ENCODE measurements at regions not wholly inside any gene's neighbourhood (a gene's known extent, or its start where the extent isn't known, plus 50 kb on each side); places are given as distances from the start of the nearest gene placed in this dataset.

- Histone ChIP-seq H3K18ac (ENCODE audit: low read depth in 1 of 2, low read length in 2 of 2) (no peak overlapping the region), H4K8ac (ENCODE audit: low read length) (no peak overlapping the region), H3K4me1 (ENCODE audit: control insufficient read depth, insufficient read depth, low read depth, low read length) (no peaks in the 10 kb centered on the region), H2AK5ac (ENCODE audit: low read length, severe bottlenecking) (no peak overlapping the region), H3K27ac (ENCODE audit: low read length, poor library complexity, severe bottlenecking) (no peak overlapping the region), H3K14ac (ENCODE audit: low read length in 2 of 2) (no peak overlapping the region), H2BK12ac (ENCODE audit: low read length in 2 of 2) (no peak overlapping the region), H3K27me3 (ENCODE audit: control insufficient read depth in 1 of 2, insufficient read depth in 1 of 2, low read length in 2 of 2) (no peaks in the 10 kb centered on the region), H2AFZ (ENCODE audit: low read depth, low read length) (no peak overlapping the region), H3K4me3 (ENCODE audit: insufficient read depth in 1 of 2, low read depth in 1 of 2, low read length in 2 of 2) (no peak overlapping the region), H3K4ac (ENCODE audit: low read depth in 1 of 2, low read length in 2 of 2) (no peak overlapping the region), H3K36me3 (ENCODE audit: control insufficient read depth in 1 of 2, insufficient read depth in 2 of 2, low read depth in 1 of 2, low read length in 2 of 2) (no peaks in the 10 kb centered on the region), H3K79me1 (replicated peaks; ENCODE audit: low read length, poor library complexity, severe bottlenecking) (no peaks in the 10 kb centered on the region), H3K9ac (ENCODE audit: low read length) (no peak overlapping the region), H4K91ac (ENCODE audit: low read length) (no peak overlapping the region), H3K4me2 (ENCODE audit: low read length, poor library complexity, severe bottlenecking) (no peak overlapping the region), H3K23ac (ENCODE audit: low read length in 2 of 2) (no peak overlapping the region), H3K9me3 (ENCODE audit: control insufficient read depth, low read length) (no peaks in the 10 kb centered on the region), H2BK120ac (ENCODE audit: low read depth, low read length) (no peak overlapping the region), H2BK5ac (ENCODE audit: low read depth, low read length, poor library complexity, severe bottlenecking) (no peak overlapping the region), H2BK15ac (ENCODE audit: low read depth, poor library complexity, severe bottlenecking) (no peak overlapping the region)
- WGBS, result 92% methylated on average over 12 of the region's 12 CpGs
- DNase-seq, result no peak
These were observed 102.8 kb downstream of the ERMARD start for GRCh38 chr6:169854083-169854725.

DNA sequence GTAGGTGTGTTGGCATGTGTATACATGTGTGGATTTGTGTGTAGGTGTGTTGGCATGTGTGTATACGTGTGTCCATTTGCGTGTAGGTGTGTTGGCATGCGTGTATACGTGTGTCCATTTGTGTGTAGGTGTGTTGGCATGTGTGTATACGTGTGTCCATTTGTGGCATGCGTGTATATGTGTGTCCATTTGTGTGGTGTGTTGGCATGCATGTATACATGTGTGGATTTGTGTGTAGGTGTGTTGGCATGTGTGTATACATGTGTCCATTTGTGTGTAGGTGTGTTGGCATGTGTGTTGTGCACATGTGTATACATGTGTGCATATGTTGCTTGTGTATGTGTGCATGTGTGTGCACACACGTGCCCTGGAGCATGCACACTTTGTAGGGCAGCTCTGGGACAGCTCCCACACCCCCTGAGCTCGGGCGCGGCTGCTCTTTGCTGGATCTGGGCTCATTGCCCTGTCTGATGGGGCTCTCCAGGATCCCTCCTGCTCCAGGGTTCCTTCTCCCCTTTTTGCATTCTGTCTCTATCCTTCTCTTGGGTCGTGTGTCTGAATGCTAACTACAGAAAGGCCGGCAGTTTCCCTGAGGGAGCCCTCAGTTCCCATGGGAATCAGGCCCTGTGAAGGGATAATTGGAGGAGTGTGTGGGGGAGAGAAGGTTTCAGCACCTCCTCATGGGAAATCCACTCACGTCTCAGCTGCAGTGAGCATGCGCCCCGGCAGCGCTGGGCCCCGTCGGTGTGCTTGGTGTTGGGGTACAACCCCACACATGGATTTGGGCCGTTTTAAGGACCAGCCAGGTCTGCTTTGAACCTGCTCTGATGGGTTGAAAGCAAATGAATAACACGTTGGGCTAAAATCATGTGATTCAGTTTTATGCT, 102.0 kb downstream of the ERMARD start:
- no peak overlapping the region for H4K8ac ChIP-seq (ENCODE audit: low read length)
- 85% methylated on average over 20 of the region's 20 CpGs for WGBS
- no peaks in the 10 kb centered on the region for H3K27me3 ChIP-seq (ENCODE audit: control insufficient read depth in 1 of 2, insufficient read depth in 1 of 2, low read length in 2 of 2)
- H2BK15ac ChIP-seq (ENCODE audit: low read depth, poor library complexity, severe bottlenecking), result no peak overlapping the region
- H3K4ac ChIP-seq (ENCODE audit: low read depth in 1 of 2, low read length in 2 of 2), result no peak overlapping the region
- H3K14ac ChIP-seq (ENCODE audit: low read length in 2 of 2), result no peak overlapping the region
- no peak overlapping the region for H2BK120ac ChIP-seq (ENCODE audit: low read depth, low read length)
- no peak overlapping the region for H2AFZ ChIP-seq (ENCODE audit: low read depth, low read length)
- no peaks in the 10 kb centered on the region for H3K9me3 ChIP-seq (ENCODE audit: control insufficient read depth, low read length)
- peak overlapping the region; percentile 12 for H4K91ac ChIP-seq (ENCODE audit: low read length)
- H3K4me2 ChIP-seq (ENCODE audit: low read length, poor library complexity, severe bottlenecking), result no peak overlapping the region
- no peak overlapping the region for H3K4me3 ChIP-seq (ENCODE audit: insufficient read depth in 1 of 2, low read depth in 1 of 2, low read length in 2 of 2)
- no peak overlapping the region for H3K9ac ChIP-seq (ENCODE audit: low read length)
- H3K23ac ChIP-seq (ENCODE audit: low read length in 2 of 2), result no peak overlapping the region
- H3K4me1 ChIP-seq (ENCODE audit: control insufficient read depth, insufficient read depth, low read depth, low read length), result no peaks in the 10 kb centered on the region
- no peaks in the 10 kb centered on the region for H3K79me1 ChIP-seq (replicated peaks; ENCODE audit: low read length, poor library complexity, severe bottlenecking)
- H3K18ac ChIP-seq (ENCODE audit: low read depth in 1 of 2, low read length in 2 of 2), result no peak overlapping the region
- H3K36me3 ChIP-seq (ENCODE audit: control insufficient read depth in 1 of 2, insufficient read depth in 2 of 2, low read depth in 1 of 2, low read length in 2 of 2), result no peaks in the 10 kb centered on the region
- no peak for DNase-seq
- no peak overlapping the region for H2AK5ac ChIP-seq (ENCODE audit: low read length, severe bottlenecking)
- H3K27ac ChIP-seq (ENCODE audit: low read length, poor library complexity, severe bottlenecking), result no peak overlapping the region
- no peak overlapping the region for H2BK12ac ChIP-seq (ENCODE audit: low read length in 2 of 2)
- no peak overlapping the region for H2BK5ac ChIP-seq (ENCODE audit: low read depth, low read length, poor library complexity, severe bottlenecking)

GRCh38 chr6:169852504-169853195, 101.2 kb downstream of the ERMARD start:
- no peak overlapping the region for H3K27ac ChIP-seq (ENCODE audit: low read length, poor library complexity, severe bottlenecking)

More at GRCh38 chr6:169852504-169853195, 101.2 kb downstream of the ERMARD start:
- no peak overlapping the region for H2BK120ac ChIP-seq (ENCODE audit: low read depth, low read length)
- no peak overlapping the region for H2BK12ac ChIP-seq (ENCODE audit: low read length in 2 of 2)
- no peak overlapping the region for H3K14ac ChIP-seq (ENCODE audit: low read length in 2 of 2)
- no peak for DNase-seq
- H3K27me3 ChIP-seq (ENCODE audit: control insufficient read depth in 1 of 2, insufficient read depth in 1 of 2, low read length in 2 of 2), result no peaks in the 10 kb centered on the region
- H3K18ac ChIP-seq (ENCODE audit: low read depth in 1 of 2, low read length in 2 of 2), result no peak overlapping the region
- H3K4me1 ChIP-seq (ENCODE audit: control insufficient read depth, insufficient read depth, low read depth, low read length), result no peaks in the 10 kb centered on the region
- 76% methylated on average over 5 of the region's 5 CpGs for WGBS
- no peaks in the 10 kb centered on the region for H3K9me3 ChIP-seq (ENCODE audit: control insufficient read depth, low read length)
- H3K4me2 ChIP-seq (ENCODE audit: low read length, poor library complexity, severe bottlenecking), result no peak overlapping the region
- no peak overlapping the region for H3K23ac ChIP-seq (ENCODE audit: low read length in 2 of 2)
- H3K4me3 ChIP-seq (ENCODE audit: insufficient read depth in 1 of 2, low read depth in 1 of 2, low read length in 2 of 2), result no peak overlapping the region
- H3K9ac ChIP-seq (ENCODE audit: low read length), result no peak overlapping the region
- no peak overlapping the region for H4K8ac ChIP-seq (ENCODE audit: low read length)
- no peak overlapping the region for H3K4ac ChIP-seq (ENCODE audit: low read depth in 1 of 2, low read length in 2 of 2)
- H3K79me1 ChIP-seq (replicated peaks; ENCODE audit: low read length, poor library complexity, severe bottlenecking), result no peaks in the 10 kb centered on the region
- no peak overlapping the region for H4K91ac ChIP-seq (ENCODE audit: low read length)
- no peaks in the 10 kb centered on the region for H3K36me3 ChIP-seq (ENCODE audit: control insufficient read depth in 1 of 2, insufficient read depth in 2 of 2, low read depth in 1 of 2, low read length in 2 of 2)
- no peak overlapping the region for H2AFZ ChIP-seq (ENCODE audit: low read depth, low read length)
- no peak overlapping the region for H2BK5ac ChIP-seq (ENCODE audit: low read depth, low read length, poor library complexity, severe bottlenecking)
- no peak overlapping the region for H2BK15ac ChIP-seq (ENCODE audit: low read depth, poor library complexity, severe bottlenecking)
- no peak overlapping the region for H2AK5ac ChIP-seq (ENCODE audit: low read length, severe bottlenecking)

Measured in mesenchymal stem cell (in vitro differentiated cells and primary cell).